GM21360 (cell line): ENCODE measurements at regions not wholly inside any gene's neighbourhood (a gene's known extent, or its start where the extent isn't known, plus 50 kb on each side); places are given as distances from the start of the nearest gene placed in this dataset.

ENCODE experiments used
- ATAC-seq: cut with Tn5 transposase; IDR thresholded peaks from one replicate; pipeline ENCODE4 v1.9.1; 2021; ENCODE audit warnings: mild to moderate bottlenecking, moderate library complexity; ENCODE audit not compliant: unreplicated experiment

GRCh38 chr10:61100887-61101286, 156.9 kb upstream of the RHOBTB1 start:
- no peak for ATAC-seq

GRCh38 chr10:61099756-61100155, 155.8 kb upstream of the RHOBTB1 start:
- ATAC-seq, result no peak

- no peak for ATAC-seq
These were observed 155.0 kb upstream of the RHOBTB1 start for GRCh38 chr10:61098966-61099365.

- ATAC-seq, result no peak
These were observed 153.0 kb upstream of the RHOBTB1 start for GRCh38 chr10:61097026-61097425.

GRCh38 chr10:61096056-61096455, 152.1 kb upstream of the RHOBTB1 start:
- ATAC-seq, result no peak

- ATAC-seq, result no peak
These were observed 147.5 kb upstream of the RHOBTB1 start for GRCh38 chr10:61091531-61091930.

- ATAC-seq, result no peak
These were observed 145.3 kb upstream of the RHOBTB1 start for GRCh38 chr10:61089251-61089650.

- no peak for ATAC-seq
These were observed 140.5 kb upstream of the RHOBTB1 start for GRCh38 chr10:61084493-61084892.

- no peak for ATAC-seq
These were observed 137.3 kb upstream of the RHOBTB1 start for GRCh38 chr10:61081301-61081700.

- no peak for ATAC-seq
These were observed 134.7 kb upstream of the RHOBTB1 start for GRCh38 chr10:61078542-61079275.

GRCh38 chr10:61076572-61077114, 132.7 kb upstream of the RHOBTB1 start:
- no peak for ATAC-seq

- no peak for ATAC-seq
These were observed 129.4 kb upstream of the RHOBTB1 start for GRCh38 chr10:61073391-61073790.

GRCh38 chr10:61071580-61071979, 127.6 kb upstream of the RHOBTB1 start:
- ATAC-seq, result no peak

- no peak for ATAC-seq
These were observed 124.5 kb upstream of the RHOBTB1 start for GRCh38 chr10:61068471-61068870.

- no peak for ATAC-seq
These were observed 123.8 kb upstream of the RHOBTB1 start for GRCh38 chr10:61067671-61068336.

- ATAC-seq, result no peak
These were observed 122.8 kb upstream of the RHOBTB1 start for GRCh38 chr10:61066661-61067344.

- no peak for ATAC-seq
These were observed 121.1 kb upstream of the RHOBTB1 start for GRCh38 chr10:61065051-61065450.

GRCh38 chr10:61064356-61064755, 120.4 kb upstream of the RHOBTB1 start:
- ATAC-seq, result no peak

- ATAC-seq, result no peak
These were observed 119.9 kb upstream of the RHOBTB1 start for GRCh38 chr10:61063901-61064300.

- no peak for ATAC-seq
These were observed 119.0 kb upstream of the RHOBTB1 start for GRCh38 chr10:61063034-61063433.

GRCh38 chr10:61061923-61062504, 118.0 kb upstream of the RHOBTB1 start:
- no peak for ATAC-seq
